IPS-18a (cell line): ENCODE measurements at regions not wholly inside any gene's neighbourhood (a gene's known extent, or its start where the extent isn't known, plus 50 kb on each side); places are given as distances from the start of the nearest gene placed in this dataset.

Experiments
- H3K27ac ChIP-seq: one replicate; pipeline ENCODE4 v1.5.1; 2013; ENCODE audit warnings: low read length
- H3K27me3 ChIP-seq: one replicate; pipeline ENCODE4 v1.6.1; 2013; ENCODE audit warnings: mild to moderate bottlenecking, low read length; ENCODE audit not compliant: control insufficient read depth, insufficient read depth
- H3K36me3 ChIP-seq: one replicate; pipeline ENCODE4 v1.6.1; 2013; ENCODE audit warnings: low read depth, low read length; ENCODE audit not compliant: control insufficient read depth
- H3K4me1 ChIP-seq: one replicate; pipeline ENCODE4 v1.6.1; 2013; ENCODE audit warnings: low read depth, low read length; ENCODE audit not compliant: control insufficient read depth
- H3K4me3 ChIP-seq: one replicate; pipeline ENCODE4 v1.5.1; 2013; ENCODE audit warnings: low read length
- H3K9ac ChIP-seq: one replicate; pipeline ENCODE4 v1.6.1; 2013; ENCODE audit warnings: mild to moderate bottlenecking, low read length, moderate library complexity
- H3K9me3 ChIP-seq: one replicate; pipeline ENCODE4 v1.6.1; 2013; ENCODE audit warnings: low read depth, low read length; ENCODE audit not compliant: control insufficient read depth

GRCh38 chr10:15445006-15445390, 73.9 kb upstream of the FAM171A1 start:
- no peaks in the 10 kb centered on the region for H3K36me3 ChIP-seq
- H3K9me3 ChIP-seq, result no peaks in the 10 kb centered on the region
- H3K9ac ChIP-seq, result no peak overlapping the region
- H3K27ac ChIP-seq, result no peak overlapping the region
- peaks cover 3% of the 10 kb centered on the region for H3K4me1 ChIP-seq
- no peaks in the 10 kb centered on the region for H3K27me3 ChIP-seq
- no peak overlapping the region for H3K4me3 ChIP-seq

- H3K4me1 ChIP-seq, result peaks cover 7% of the 10 kb centered on the region
- no peaks in the 10 kb centered on the region for H3K36me3 ChIP-seq
- H3K27me3 ChIP-seq, result no peaks in the 10 kb centered on the region
- H3K9ac ChIP-seq, result no peak overlapping the region
- H3K9me3 ChIP-seq, result no peaks in the 10 kb centered on the region
- no peak overlapping the region for H3K27ac ChIP-seq
- H3K4me3 ChIP-seq, result no peak overlapping the region
These were observed 73.3 kb upstream of the FAM171A1 start for GRCh38 chr10:15444105-15445005.

- Histone ChIP-seq H3K9ac (no peak overlapping the region), H3K36me3 (no peaks in the 10 kb centered on the region), H3K4me1 (peaks cover 7% of the 10 kb centered on the region), H3K9me3 (no peaks in the 10 kb centered on the region), H3K27ac (no peak overlapping the region), H3K27me3 (no peaks in the 10 kb centered on the region), H3K4me3 (no peak overlapping the region)
These were observed 71.0 kb upstream of the FAM171A1 start for GRCh38 chr10:15442056-15442455.

GRCh38 chr10:15440204-15440711, 69.2 kb upstream of the FAM171A1 start:
- Histone ChIP-seq H3K9ac (no peak overlapping the region), H3K4me3 (no peak overlapping the region), H3K9me3 (no peaks in the 10 kb centered on the region), H3K27me3 (no peaks in the 10 kb centered on the region), H3K4me1 (peaks cover 7% of the 10 kb centered on the region), H3K36me3 (no peaks in the 10 kb centered on the region), H3K27ac (no peak overlapping the region)

- Histone ChIP-seq H3K27me3 (no peaks in the 10 kb centered on the region), H3K36me3 (no peaks in the 10 kb centered on the region), H3K9me3 (no peaks in the 10 kb centered on the region), H3K4me1 (peaks cover 7% of the 10 kb centered on the region), H3K9ac (no peak overlapping the region), H3K27ac (no peak overlapping the region), H3K4me3 (no peak overlapping the region)
These were observed 68.3 kb upstream of the FAM171A1 start for GRCh38 chr10:15439341-15439842.

- Histone ChIP-seq H3K4me1 (peaks cover 4% of the 10 kb centered on the region), H3K9me3 (no peaks in the 10 kb centered on the region), H3K36me3 (no peaks in the 10 kb centered on the region), H3K4me3 (no peak overlapping the region), H3K27me3 (no peaks in the 10 kb centered on the region), H3K27ac (no peak overlapping the region), H3K9ac (no peak overlapping the region)
These were observed 65.6 kb upstream of the FAM171A1 start for GRCh38 chr10:15436696-15437095.

- Histone ChIP-seq H3K4me3 (peak overlapping the region; percentile 40), H3K9me3 (no peaks in the 10 kb centered on the region), H3K9ac (no peak overlapping the region), H3K27me3 (no peaks in the 10 kb centered on the region), H3K27ac (no peak overlapping the region), H3K4me1 (no peaks in the 10 kb centered on the region), H3K36me3 (no peaks in the 10 kb centered on the region)
These were observed 62.9 kb upstream of the FAM171A1 start for GRCh38 chr10:15433850-15434537.

GRCh38 chr10:15432266-15432665, 61.2 kb upstream of the FAM171A1 start:
- Histone ChIP-seq H3K4me3 (no peak overlapping the region), H3K9ac (no peak overlapping the region), H3K4me1 (no peaks in the 10 kb centered on the region), H3K27me3 (no peaks in the 10 kb centered on the region), H3K36me3 (no peaks in the 10 kb centered on the region), H3K9me3 (no peaks in the 10 kb centered on the region), H3K27ac (no peak overlapping the region)

GRCh38 chr10:15430969-15431771, 60.1 kb upstream of the FAM171A1 start:
- H3K27me3 ChIP-seq, result no peaks in the 10 kb centered on the region

GRCh38 chr10:15428681-15429080, 57.6 kb upstream of the FAM171A1 start:
- Histone ChIP-seq H3K27ac (no peak overlapping the region), H3K9ac (no peak overlapping the region), H3K4me1 (no peaks in the 10 kb centered on the region), H3K36me3 (no peaks in the 10 kb centered on the region), H3K9me3 (no peaks in the 10 kb centered on the region), H3K4me3 (no peak overlapping the region), H3K27me3 (no peaks in the 10 kb centered on the region)

More at GRCh38 chr10:15430969-15431771, 60.1 kb upstream of the FAM171A1 start:
- Histone ChIP-seq H3K4me3 (no peak overlapping the region), H3K9me3 (no peaks in the 10 kb centered on the region), H3K27ac (no peak overlapping the region), H3K36me3 (no peaks in the 10 kb centered on the region), H3K4me1 (no peaks in the 10 kb centered on the region), H3K9ac (no peak overlapping the region)

- Histone ChIP-seq H3K4me1 (no peaks in the 10 kb centered on the region), H3K4me3 (no peak overlapping the region), H3K9me3 (no peaks in the 10 kb centered on the region), H3K9ac (no peak overlapping the region), H3K27me3 (no peaks in the 10 kb centered on the region), H3K36me3 (no peaks in the 10 kb centered on the region), H3K27ac (no peak overlapping the region)
These were observed 56.8 kb upstream of the FAM171A1 start for GRCh38 chr10:15427843-15428414.
